Heart left ventricle (tissue), 13 donors: ENCODE measurements at regions not wholly inside any gene's neighbourhood (a gene's known extent, or its start where the extent isn't known, plus 50 kb on each side); places are given as distances from the start of the nearest gene placed in this dataset.

ENCODE experiments used
- POLR2A ChIP-seq, 2 donors: fragments of 450-650 bp; IDR thresholded peaks; one replicate each; pipeline ENCODE4 v1.6.1; 2017; ENCODE audit warnings: antibody characterized with exemption in 2 of 2, mild to moderate bottlenecking in 2 of 2, moderate library complexity in 2 of 2
- TF ChIP-seq, protein P1 (sequence below), 12 donors: fragments of 200-600 bp; sonication (generic) in 4 of 12; IDR thresholded peaks; one replicate each; pipeline versions ENCODE4 v1.5.0 to v1.8.0; 2018 to 2022; ENCODE audit warnings: antibody characterized with exemption in 12 of 12, mild to moderate bottlenecking in 5 of 12
- donor health status: ischemic (EF 13 %, LVEDD 7.1; RV severe dilation, severe dysfunction).
- donor health status: DM: no; HTN: yes; CAD: no.
- donor health status: DM: no; HTN: no; CAD: no.
- donor health status: ischemic (EF 25% LVEDD 6.9; RV normal size, moderate dysfunction).
- donor health status: ischemic (EF 25% LVEDD 5.7; RV mildly dilated, moderate dysfunction).
- donor health status: ischemic (EF 35%, LVEDD 5.7; RV mildly dilated, moderate dysfunction).
- donor health status: nonischemic (EF 11% LVEDD 7.7; RV severe dilation, severe dysfunction).
- donor health status: DM: yes; HTN: yes; CAD: no.
- donor health status: PGD.
- donor health status: ischemic (EF 29% LVEDD 5.4; RV normal size, mild dysfunction).
- donor health status: nonischemic (EF 23%, LVEDD 6.1; RV moderate dilation, normal function).

- TF ChIP-seq, protein P1, sequence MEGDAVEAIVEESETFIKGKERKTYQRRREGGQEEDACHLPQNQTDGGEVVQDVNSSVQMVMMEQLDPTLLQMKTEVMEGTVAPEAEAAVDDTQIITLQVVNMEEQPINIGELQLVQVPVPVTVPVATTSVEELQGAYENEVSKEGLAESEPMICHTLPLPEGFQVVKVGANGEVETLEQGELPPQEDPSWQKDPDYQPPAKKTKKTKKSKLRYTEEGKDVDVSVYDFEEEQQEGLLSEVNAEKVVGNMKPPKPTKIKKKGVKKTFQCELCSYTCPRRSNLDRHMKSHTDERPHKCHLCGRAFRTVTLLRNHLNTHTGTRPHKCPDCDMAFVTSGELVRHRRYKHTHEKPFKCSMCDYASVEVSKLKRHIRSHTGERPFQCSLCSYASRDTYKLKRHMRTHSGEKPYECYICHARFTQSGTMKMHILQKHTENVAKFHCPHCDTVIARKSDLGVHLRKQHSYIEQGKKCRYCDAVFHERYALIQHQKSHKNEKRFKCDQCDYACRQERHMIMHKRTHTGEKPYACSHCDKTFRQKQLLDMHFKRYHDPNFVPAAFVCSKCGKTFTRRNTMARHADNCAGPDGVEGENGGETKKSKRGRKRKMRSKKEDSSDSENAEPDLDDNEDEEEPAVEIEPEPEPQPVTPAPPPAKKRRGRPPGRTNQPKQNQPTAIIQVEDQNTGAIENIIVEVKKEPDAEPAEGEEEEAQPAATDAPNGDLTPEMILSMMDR (IDR thresholded peaks at IDR 0.05): no peak
- no peak for TF ChIP-seq POLR2A (IDR thresholded peaks at IDR 0.05)
These were observed 268.6 kb downstream of the JRKL start for GRCh38 chr11:96658436-96658835.
